GM18499 (cell line): ENCODE measurements at regions not wholly inside any gene's neighbourhood (a gene's known extent, or its start where the extent isn't known, plus 50 kb on each side); places are given as distances from the start of the nearest gene placed in this dataset.
"Not testable (repeated sequence)": the region's sequence is repeated elsewhere in the genome, so short reads cannot be mapped to it uniquely, and the experiment has no call there.

Experiments used
- ATAC-seq: cut with Tn5 transposase; IDR thresholded peaks from one replicate; pipeline ENCODE4 v1.9.1; 2021; ENCODE audit warnings: moderate number of reproducible peaks; ENCODE audit not compliant: insufficient read depth, unreplicated experiment

DNA sequence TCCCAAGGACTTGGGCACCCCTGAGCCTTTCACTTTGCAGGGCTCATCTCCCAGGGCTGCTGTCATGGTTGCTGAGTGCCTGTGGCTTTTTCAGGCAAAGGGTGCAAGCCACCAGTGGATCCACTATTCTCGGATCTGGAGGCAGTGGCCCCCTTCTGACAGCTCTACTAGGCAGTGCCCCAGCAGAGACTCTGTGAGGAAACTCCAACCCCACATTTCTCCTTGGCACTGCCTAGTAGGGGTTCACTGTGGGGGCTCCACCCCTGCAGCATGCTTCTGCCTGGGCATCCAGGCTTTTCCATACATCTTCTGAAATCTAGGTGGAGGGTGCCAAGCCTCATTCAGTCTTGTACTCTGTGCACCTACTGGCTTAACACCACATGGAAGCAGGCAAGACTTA, 675.0 kb upstream of the MBL2 start:
- ATAC-seq: no peak

DNA sequence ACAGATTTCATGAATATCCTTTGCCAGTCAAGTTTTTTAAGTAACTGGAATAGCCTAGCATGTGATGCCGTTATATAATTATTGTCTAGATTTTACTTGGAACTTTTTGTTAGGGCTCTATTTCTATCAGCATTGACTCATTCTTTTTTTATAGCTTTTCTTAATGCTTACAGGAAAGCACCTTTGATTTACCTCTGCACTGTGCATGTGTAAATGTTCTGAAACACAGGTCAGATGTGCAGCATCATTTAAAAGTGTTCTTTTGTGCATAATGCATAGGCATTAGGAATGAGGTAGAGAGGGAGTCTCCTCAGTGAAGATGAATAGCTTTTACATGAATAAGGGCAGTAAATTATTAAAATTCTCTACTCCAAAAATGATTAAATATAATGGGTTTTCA, 669.3 kb upstream of the MBL2 start:
- no peak for ATAC-seq

DNA sequence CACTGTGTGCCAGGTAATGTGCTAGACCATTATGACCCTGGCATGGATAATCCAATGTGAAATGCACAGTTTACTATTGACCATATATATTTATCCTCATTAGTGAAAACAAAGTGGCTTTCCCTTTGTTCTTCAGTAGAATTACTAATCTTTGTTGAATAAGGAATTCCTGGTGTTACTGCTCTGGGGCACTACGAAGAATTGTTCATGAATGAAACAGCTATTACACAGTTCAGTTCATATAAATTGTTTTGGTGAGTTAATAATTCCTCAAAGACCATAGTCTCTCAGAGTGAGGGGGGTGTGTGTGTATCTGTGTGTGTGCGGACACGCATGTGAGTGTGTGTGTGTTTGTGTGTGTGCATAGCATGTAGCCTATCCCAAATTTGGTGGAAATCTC, 668.0 kb upstream of the MBL2 start:
- ATAC-seq: no peak

DNA sequence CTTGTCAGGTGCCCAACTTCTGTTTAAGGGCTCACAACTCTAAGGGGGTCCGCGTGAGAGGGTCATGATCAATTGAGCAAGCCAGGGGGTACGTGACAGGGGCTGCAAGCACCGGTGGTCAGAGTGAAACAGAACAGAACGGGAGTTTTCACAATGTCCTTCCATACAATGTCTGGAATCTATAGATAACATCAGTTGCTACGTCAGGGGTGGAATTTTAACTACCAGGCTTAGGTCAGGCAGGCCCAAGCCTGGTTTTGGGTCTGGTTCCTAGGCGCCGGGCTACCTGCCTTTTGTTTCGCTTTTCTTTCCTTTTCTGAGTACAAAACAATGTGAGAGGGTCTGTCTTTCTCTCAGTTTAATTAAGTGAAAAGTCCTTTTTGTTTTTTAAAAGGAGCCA, 666.5 kb upstream of the MBL2 start:
- ATAC-seq: not testable (repeated sequence)

DNA sequence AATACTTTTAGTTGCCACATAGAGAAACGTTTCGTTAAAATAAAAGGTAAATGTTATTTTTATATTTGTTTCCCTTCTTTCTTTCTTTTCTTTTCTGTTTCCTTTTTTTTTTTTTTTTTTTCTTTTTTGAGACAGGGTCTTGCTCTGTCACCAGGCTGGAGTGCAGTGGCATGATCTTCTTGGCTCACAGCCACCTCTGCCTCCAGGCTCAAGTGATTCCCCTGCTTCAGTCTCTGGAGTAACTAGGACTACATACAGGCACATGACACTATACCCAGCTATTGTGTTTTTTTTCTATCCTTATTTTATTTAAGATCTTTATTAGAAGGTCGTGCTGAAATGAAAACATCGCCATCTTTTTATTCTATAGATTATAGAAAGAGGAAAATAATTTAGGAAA, 661.8 kb upstream of the MBL2 start:
- ATAC-seq: no peak

DNA sequence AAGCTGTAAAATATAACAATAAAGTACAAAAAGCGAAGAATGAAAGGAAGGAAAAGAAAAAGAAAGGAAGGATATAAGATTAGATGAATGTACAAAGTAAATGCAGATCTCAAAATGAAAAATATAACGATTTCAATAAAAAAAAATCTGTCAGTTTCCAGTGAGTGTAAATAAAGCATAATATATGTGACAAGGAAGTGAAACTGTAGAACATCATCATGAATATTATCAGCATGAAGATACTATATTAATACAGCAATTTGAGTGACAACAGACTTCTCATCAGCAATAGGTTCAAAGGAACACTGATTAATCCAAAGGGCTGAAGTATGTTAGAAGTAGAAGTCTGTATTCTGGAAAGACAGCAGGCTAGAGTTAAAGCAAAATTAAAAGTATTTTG, 659.5 kb upstream of the MBL2 start:
- no peak for ATAC-seq

DNA sequence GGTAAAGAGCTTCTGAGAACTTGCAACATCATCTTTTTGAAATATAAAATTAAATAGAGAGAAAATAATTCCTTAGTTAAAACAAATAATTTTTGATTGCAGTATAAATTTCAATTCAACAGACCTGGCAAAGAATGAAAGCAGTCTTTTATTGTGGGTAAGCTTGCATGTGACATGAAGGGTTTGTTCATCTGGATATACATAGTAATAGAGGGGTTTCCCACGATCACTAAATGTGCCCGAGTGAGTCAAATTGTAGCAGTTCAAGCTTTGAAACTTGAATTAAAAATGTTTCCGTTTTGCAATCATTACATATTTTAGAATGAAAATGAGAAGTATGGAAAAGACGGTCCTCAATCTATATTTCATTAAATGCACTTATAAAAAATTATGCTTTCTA, 658.4 kb upstream of the MBL2 start:
- no peak for ATAC-seq

DNA sequence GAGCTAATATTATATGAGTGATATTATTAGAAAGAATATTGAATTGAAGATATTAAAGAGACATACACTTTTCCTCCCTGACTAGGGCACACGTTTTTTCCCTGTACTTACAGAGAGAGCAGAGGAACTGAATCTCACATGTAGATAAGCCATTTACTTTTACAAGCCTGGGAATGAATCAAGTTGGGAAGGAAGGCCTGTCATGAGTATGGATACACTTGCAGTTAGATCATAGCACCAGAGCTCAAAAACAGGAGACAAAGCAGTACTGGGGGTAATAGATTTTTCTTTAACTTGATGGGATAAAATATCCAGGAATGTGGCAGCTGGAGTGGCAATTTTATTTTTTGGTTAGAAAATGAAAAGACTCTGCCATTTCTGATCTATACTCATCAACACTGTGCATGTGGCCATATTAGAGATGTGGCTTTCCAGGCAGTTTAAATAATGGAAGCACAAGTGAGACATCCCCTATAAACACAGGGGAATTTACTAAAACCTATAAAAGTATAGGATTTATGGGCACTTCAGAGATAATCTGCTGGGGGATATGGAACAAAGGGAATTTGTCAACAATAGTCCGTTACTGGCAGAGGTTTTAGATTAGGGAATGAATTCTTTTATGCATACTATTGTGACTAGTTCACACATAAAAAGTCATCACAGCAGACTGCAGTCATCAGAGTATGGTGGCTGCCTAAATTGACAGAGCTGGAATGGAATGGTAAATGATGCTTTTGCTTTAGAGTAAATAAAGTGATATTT, 657.7 kb upstream of the MBL2 start:
- no peak for ATAC-seq

DNA sequence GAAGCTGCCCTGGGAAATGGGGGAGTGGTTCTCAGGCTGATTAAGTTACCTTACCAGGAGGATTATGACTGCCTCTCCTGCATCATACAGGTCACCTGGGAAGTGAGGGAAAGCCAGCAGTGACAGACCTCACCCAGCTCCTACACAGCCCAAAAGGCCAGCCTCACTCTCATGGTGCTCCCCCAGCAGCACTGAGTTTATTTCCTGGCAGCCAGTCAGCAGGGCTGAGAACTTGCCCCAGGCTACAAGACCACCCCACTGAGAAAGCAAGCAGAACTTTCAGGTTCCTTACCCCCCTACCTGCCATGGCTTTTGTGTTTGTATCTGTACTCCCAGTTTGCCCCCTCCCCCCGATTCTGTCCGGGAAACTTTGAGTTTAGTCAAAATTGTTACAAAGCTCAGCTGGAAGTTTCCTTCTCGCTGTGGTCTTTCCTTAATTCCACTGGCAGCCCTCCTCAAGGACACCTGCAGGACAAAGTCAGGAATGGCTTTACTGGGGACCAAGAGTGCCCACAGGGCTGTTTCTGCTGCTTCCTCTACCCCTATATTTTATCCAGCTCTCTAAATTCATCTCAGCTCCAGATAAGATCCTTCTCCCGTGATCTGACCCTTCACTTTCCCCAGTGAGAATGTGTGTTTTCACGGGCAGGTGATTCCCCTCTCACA, 649.8 kb upstream of the MBL2 start:
- ATAC-seq: no peak

DNA sequence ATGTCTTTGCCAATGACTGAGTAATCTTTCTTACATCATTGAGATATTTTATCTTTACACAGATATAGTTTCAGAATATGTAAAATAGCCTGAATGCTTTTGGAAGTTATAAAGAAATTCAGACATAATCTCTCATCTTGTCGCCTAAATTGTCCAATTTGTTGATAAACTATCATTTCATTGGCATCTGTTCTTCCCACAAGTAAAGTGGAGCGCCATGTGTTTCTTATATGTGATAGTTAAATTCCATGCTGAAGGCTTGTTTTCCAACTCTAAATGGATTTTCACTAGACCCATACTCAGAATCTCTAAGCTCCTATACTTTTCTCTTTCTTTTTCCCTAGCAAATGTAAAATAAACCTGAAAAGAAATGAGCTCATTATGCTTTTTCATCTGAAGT, 640.1 kb upstream of the MBL2 start:
- no peak for ATAC-seq

DNA sequence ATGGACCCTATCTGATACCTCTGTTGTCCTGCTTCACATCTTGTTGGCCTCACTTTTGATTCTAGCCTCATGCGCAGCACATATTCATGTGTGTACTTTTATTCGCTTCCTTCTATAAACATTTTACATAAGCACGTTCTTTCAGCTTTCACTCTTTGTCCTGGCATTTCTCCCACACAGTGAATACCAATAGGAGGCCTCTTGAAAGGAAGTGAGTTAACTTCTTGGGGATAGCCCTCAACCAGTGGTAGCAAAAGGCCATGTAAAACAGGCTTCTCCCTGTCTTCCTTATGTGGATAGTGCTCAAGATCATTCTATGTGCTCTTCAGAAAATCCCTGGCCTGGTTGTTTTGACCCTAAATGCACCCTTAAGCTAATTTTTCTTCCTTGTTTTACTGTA, 633.9 kb upstream of the MBL2 start:
- ATAC-seq: no peak

DNA sequence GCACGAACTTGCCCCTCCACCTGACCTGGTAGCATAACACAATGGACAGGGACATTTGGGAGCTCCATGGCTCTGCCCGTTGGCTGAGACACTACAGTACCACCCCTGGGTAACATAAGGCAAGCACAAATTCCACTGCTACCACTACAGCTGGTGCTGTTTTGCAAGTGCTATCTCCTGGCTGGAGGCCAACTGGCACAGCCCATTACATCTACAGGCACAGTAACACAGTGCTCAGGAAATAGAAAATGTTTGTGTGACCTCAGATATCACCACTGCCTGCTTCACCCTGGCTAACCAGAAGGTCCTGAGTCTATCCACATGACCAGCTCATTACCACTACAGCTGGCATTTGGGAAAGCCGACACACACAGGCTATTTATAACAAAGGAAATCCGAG, 631.1 kb upstream of the MBL2 start:
- ATAC-seq: no peak

DNA sequence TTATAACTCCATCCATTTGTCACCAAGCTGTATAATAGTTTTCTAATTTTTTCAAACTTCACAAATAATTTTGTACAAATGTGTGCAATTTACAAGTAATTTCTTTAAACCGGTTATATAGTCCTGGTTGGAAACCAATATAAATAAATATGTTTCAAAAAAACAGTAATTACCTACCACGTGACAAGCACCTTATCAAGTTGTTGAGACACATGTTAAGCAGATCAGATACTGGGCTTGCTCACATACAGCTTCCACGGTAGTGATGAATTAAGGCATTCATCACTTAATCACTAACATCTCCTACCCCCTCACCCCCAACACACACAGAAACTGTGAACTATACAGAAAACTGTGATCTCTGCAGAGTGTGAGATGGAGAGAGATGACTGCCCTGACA, 630.0 kb upstream of the MBL2 start:
- no peak for ATAC-seq

DNA sequence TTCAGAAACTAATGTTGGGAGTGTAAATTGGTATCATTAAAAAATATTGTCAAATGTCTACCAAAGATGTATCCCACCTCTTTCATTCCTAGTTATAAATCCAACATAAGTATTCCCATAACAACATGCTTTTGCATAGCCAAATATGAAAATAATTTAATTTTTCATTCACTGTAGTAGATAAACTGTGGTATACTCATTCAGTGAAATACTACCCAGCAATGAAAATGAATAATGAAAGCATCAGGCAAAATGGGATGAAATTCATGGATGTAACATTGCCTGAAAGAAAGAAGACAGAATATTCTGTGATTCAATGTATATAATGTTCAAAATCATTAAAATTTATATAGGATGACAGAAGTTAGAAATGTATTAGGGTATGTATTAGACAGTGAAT, 629.0 kb upstream of the MBL2 start:
- no peak for ATAC-seq

DNA sequence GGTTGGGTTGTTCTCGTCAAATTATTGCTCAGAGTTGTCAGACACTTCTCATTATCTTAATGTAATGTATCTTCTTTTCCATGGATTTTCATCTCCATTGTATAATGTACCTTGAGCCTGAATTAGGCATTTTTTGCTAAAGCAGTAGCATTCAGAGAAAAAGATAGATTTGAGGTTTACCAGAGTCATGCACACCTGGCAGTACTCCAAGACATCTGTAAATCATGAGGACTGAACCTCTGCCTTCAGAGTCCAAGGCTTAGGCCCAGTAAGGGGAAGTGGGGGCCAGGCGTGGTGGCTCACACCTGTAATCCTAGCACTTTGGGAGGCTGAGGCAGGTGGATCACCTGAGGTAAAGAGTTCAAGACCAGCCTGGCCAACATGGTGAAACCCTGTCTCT, 624.3 kb upstream of the MBL2 start:
- no peak for ATAC-seq

DNA sequence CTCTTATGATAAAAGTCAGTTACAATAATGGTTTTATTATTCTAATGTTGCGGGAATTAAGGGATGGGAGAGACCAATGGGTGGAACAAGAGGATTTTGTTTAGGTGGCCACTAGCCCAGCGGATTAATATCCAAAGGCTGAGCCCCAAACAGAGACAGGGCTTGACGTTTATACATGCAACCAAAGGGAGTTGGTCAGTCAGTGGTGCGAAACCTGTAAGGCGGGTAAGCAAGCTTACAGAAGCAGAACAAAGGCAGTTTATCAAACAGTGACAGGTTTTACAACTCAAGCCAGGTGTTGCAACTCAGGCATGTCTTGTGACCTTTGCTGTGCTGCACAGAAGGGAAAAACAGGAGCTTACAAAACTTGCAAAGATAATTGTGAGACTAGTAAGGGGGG, 622.9 kb upstream of the MBL2 start:
- ATAC-seq: no peak

DNA sequence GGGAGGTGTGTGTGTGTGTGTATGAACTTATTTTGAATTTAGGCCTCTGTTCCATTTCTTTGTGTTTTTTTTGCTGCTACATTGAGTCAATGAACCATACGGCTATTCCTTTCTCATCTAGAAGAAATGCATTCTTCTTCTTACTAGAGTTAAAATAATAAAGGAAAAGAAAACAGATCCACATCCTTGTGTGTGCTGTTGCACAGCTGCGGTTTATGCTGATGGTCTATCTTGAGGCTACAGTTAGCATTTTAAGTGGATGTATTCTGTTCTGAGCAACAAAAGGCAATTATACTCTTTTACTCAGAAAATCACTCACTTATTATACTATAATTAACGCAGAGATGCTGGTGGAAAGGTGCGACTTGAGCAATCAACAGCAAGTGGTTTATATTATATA, 615.0 kb upstream of the MBL2 start:
- ATAC-seq: no peak

DNA sequence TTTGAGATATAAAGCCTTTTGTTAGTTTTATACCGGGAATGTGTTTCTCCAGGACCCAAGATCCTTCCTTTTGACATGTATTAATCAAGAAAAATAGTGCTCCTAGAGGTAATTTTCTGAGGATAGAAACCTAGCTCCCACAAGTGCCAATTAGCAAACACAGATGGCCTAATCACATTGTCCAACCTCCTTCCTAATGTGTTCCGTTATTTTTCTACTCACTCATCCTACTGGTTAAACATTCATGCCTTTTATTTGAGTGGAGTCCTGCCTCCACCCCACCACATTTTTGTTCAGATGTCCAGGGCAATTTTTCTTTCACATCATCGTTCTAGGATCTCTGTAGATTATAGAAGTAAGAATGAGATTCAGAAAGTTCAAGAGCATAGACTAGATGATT, 610.0 kb upstream of the MBL2 start:
- ATAC-seq: no peak

DNA sequence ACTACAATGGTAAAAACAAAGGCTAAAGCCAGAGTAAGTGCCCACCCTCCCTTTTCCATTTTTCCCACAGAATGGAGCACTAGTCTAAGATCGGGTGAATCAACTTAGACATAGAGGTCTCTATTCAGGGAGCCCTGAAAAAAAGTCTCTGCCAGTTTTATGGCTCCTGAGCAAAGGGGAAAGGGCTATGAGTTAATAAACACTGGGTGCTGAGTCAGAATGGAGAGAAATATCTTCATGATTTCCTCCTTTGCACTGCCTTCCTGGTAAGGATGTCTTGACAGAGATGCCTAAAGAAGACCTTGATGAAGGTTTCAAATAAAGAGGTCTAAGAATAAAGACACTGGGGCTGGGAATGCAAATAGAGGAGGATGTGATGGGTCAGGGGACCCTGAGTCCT, 607.4 kb upstream of the MBL2 start:
- no peak for ATAC-seq

DNA sequence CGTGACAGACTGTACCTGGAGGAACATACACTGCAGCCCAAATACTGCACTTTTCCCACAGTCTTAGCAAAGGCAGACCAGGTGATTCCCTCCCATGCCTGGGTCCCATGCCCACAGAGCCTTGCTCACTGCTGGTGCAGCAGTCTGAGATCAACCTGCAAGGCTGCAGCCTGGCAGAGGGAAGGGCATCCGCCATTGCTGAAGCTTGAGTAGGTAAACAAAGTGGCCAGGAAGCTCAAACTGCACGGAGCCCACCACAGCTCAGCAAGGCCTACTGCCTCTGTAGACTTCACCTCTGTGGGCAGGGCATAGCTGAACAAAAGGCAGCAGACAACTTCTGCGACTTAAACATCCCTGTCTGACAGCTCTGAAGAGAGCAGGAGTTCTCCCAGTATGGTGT, 597.8 kb upstream of the MBL2 start:
- ATAC-seq: no peak

DNA sequence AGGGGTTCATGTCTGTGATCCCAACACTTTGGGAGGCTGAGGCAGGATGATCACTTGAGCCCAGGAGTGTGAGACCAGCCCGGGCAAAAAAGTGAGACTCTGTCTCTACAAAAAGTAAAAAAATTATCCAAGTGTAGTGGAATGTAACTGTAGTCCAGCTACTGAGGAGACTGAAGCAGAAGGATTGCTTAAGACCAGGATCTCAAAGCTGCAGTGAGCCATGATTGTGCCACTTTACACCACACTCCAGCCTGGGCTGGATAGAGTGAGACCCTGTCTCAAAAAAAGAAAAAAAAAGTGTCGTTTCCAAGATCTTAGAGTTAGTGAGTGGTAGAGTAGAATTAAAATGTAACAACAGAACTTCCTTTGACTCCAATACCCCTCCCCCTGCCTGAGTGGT, 589.4 kb upstream of the MBL2 start:
- no peak for ATAC-seq

DNA sequence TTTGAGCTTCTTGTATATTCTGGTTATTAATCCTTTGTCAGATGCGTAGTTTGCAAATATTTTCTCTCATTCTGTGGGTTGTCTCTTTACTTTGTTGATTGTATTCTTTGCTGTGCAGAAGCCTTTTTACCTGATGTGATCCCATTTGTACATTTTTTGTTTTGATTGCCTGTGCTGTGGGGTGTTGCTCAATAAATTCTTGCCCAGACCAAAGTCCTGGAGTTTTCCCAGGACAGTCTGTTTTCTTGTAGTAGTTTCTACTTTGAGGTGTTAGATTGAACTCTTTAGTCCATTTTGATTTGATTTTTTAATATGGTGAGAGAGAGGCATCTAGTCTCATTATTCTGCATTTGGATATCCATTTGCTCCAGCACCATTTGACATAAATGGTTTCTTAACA, 588.7 kb upstream of the MBL2 start:
- ATAC-seq: no peak
